Sigmoid colon (tissue), 6 donors: ENCODE measurements at regions not wholly inside any gene's neighbourhood (a gene's known extent, or its start where the extent isn't known, plus 50 kb on each side); places are given as distances from the start of the nearest gene placed in this dataset.

Experiments used
- DNase-seq: peaks from one replicate; pipeline ENCODE4 v3.0.0-alpha.2; 2019
- H3K27ac ChIP-seq, 4 donors: fragments of 200-600 bp; sonication (generic); one replicate each; pipeline ENCODE4 v1.5.1; 2016 to 2019; ENCODE audit warnings: mild to moderate bottlenecking in 1 of 4
- H3K27me3 ChIP-seq, 3 donors: fragments of 200-600 bp; sonication (generic); one replicate each; pipeline ENCODE4 v1.5.1; 2019; ENCODE audit warnings: mild to moderate bottlenecking in 1 of 3
- H3K36me3 ChIP-seq, 4 donors: fragments of 200-600 bp; sonication (generic); one replicate each; pipeline ENCODE4 v1.5.1; 2016 to 2019
- H3K4me1 ChIP-seq, 4 donors: fragments of 200-600 bp; sonication (generic); one replicate each; pipeline ENCODE4 v1.5.1; 2017 to 2019
- H3K4me3 ChIP-seq, 4 donors: fragments of 200-600 bp; sonication (generic); one replicate each; pipeline ENCODE4 v1.5.1; 2017 to 2019; ENCODE audit warnings: mild to moderate bottlenecking in 2 of 4, moderate library complexity in 1 of 4
- H3K9me3 ChIP-seq, 4 donors: fragments of 200-600 bp in 3 of 4; sonication (generic) in 3 of 4; one replicate each; pipeline versions ENCODE4 v1.5.1 to v1.6.1; 2013 to 2019
- EP300 ChIP-seq, 4 donors: sonication (generic); formaldehyde crosslinking; IDR thresholded peaks; one replicate each; pipeline ENCODE4 v1.6.1; 2017; ENCODE audit warnings: antibody characterized with exemption in 4 of 4
- POLR2A ChIP-seq, 2 donors: fragments of 450-650 bp; IDR thresholded peaks; one replicate each; pipeline ENCODE4 v1.6.1; 2016; ENCODE audit warnings: antibody characterized with exemption in 2 of 2, mild to moderate bottlenecking in 2 of 2, moderate library complexity in 2 of 2
- POLR2AphosphoS5 ChIP-seq, 4 donors: sonication (generic); formaldehyde crosslinking; IDR thresholded peaks; one replicate each; pipeline ENCODE4 v1.6.1; 2017; ENCODE audit warnings: antibody characterized with exemption in 4 of 4
- WGBS, 2 donors: extraction: QIAGEN DNeasy Blood & Tissue Kit; methylation state at CpG; one replicate each; pipeline ENCODE4 v1.1.7; 2013; 5-methylcytosine and 5-hydroxymethylcytosine counted together
- intact Hi-C: fragments of 100-400 bp; cut with DNase I; formaldehyde crosslinking; loops from one replicate; pipeline ENCODE4 v1.15.1; 2023
- TF ChIP-seq, protein P1 (sequence below), 4 experiments: fragments of 450-650 bp in 3 of 4; fragments of 200-600 bp in 1 of 4; IDR thresholded peaks; one replicate each; pipeline ENCODE4 v1.5.1; 2016 to 2019; ENCODE audit warnings: antibody characterized with exemption in 4 of 4, mild to moderate bottlenecking in 3 of 4, moderate library complexity in 2 of 4
- donor health status: healthy with polysubstance abuse.
- donor health status: healthy.

DNA sequence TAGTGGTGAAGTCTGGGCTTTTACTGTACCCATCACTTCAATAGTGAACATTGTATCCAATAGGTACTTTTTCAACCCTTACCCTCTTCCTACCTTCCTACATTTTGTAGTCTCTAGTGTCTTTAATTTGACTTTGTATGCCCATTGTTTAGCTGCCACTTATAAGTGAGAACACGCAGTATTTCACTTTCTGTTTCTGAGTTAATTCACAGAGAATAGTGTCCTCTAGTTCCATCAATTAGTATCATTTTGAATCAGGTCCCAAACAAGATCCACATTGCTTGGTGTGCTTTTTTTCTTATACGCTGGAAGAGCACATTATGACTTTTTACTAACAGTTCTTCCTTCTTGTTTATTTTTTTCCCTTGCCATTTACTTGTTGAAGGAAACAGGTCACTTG, 176.0 kb upstream of the WDFY3 start:
- H3K4me3 ChIP-seq: no peak overlapping the region
- H3K36me3 ChIP-seq: no peaks in the 10 kb centered on the region
- intact Hi-C loops: no loop called here
- no peaks in the 10 kb centered on the region for H3K9me3 ChIP-seq
- DNase-seq: no peak
- 71% methylated on average over 2 of the region's 2 CpGs for WGBS, 2 donors
- no peak overlapping the region for H3K27ac ChIP-seq
- peaks cover 0 to 3% (median 0%) of the 10 kb centered on the region in 4 donors for H3K4me1 ChIP-seq
- no peaks in the 10 kb centered on the region for H3K27me3 ChIP-seq
- TF ChIP-seq POLR2A (IDR thresholded peaks at IDR 0.05): no peak
- no peak for TF ChIP-seq POLR2AphosphoS5 (IDR thresholded peaks at IDR 0.05)
- TF ChIP-seq EP300 (IDR thresholded peaks at IDR 0.05): no peak

DNA sequence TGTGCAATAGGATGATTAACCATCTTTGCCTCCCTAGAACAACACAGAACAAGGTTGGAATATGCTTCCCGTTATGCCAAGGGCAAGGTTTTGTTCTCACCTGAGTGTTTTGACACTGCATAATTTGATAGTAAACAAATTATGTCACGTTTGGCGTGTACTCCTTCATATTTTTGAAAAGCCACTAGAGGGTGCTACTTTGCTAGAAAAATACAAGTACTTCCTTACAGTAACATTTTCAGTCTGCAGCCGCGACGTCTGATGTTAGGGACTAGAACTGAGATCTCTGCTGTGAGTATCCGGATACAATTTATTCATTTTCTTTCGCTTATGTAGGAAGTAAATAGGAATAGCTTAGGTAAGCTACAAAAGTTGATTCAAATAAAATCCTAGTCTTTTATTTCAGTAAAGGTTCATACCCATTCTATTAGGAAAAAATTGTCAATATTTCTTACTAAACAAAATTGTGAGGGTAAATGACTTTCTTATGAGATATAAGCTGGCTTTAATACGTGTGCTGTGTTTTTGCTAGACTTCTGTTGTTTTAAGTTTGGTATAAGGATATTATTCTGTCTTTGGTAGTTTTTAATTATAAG, 181.1 kb upstream of the WDFY3 start:
- Histone ChIP-seq H3K27me3 (no peaks in the 10 kb centered on the region), H3K4me1 (peaks cover 0 to 6% (median 0%) of the 10 kb centered on the region in 4 donors), H3K9me3 (no peaks in the 10 kb centered on the region), H3K27ac (no peak overlapping the region), H3K36me3 (no peaks in the 10 kb centered on the region), H3K4me3 (peak overlapping the region in 2 of 4 donors; percentile 3 to 7)
- intact Hi-C loops: loop anchor here (2.0 to 5.0 kb wide), 3 partner anchors 601 to 895 kb away; no protein-coding TSS in a partner anchor
- no peak for TF ChIP-seq POLR2AphosphoS5 (IDR thresholded peaks at IDR 0.05)
- TF ChIP-seq, protein P1, sequence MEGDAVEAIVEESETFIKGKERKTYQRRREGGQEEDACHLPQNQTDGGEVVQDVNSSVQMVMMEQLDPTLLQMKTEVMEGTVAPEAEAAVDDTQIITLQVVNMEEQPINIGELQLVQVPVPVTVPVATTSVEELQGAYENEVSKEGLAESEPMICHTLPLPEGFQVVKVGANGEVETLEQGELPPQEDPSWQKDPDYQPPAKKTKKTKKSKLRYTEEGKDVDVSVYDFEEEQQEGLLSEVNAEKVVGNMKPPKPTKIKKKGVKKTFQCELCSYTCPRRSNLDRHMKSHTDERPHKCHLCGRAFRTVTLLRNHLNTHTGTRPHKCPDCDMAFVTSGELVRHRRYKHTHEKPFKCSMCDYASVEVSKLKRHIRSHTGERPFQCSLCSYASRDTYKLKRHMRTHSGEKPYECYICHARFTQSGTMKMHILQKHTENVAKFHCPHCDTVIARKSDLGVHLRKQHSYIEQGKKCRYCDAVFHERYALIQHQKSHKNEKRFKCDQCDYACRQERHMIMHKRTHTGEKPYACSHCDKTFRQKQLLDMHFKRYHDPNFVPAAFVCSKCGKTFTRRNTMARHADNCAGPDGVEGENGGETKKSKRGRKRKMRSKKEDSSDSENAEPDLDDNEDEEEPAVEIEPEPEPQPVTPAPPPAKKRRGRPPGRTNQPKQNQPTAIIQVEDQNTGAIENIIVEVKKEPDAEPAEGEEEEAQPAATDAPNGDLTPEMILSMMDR (IDR thresholded peaks at IDR 0.05): peak in 3 of 4 experiments; percentile 30 to 56 (median 53)
- peak; percentile 80 for DNase-seq
- WGBS, 2 donors: 5 to 9% methylated on average over 9 of the region's 9 CpGs

DNA sequence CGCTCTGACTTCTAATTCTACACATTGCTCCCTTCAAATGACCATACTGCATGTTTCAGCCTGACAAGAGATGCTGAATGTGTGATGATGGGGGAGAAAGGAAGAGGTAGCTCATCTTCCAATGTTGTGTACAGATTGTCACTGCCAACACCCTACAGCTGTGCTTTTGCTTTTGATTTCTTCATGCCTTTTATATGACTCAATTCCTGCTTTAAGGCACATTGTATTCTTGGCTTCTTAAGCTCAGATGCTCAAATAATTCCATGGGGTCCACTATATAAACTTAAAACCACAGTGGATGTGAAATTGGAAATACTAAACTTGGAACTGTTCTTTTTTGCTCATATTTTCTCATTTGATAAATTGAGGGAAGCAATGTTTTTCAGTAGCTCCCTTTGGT, 183.2 kb upstream of the WDFY3 start:
- 84 to 96% methylated on average over 1 of the region's 1 CpG for WGBS, 2 donors
- Histone ChIP-seq H3K36me3 (no peaks in the 10 kb centered on the region), H3K27me3 (no peaks in the 10 kb centered on the region), H3K4me1 (peaks cover 0 to 6% (median 0%) of the 10 kb centered on the region in 4 donors), H3K9me3 (no peaks in the 10 kb centered on the region), H3K4me3 (no peak overlapping the region), H3K27ac (no peak overlapping the region)
- intact Hi-C loops: loop anchor here (2.0 to 5.0 kb wide), 3 partner anchors 599 to 893 kb away; no protein-coding TSS in a partner anchor
- TF ChIP-seq EP300 (IDR thresholded peaks at IDR 0.05) (no peak), POLR2AphosphoS5 (IDR thresholded peaks at IDR 0.05) (peak in 1 of 4 donors; percentile 21), POLR2A (IDR thresholded peaks at IDR 0.05) (no peak)
- DNase-seq: no peak

DNA sequence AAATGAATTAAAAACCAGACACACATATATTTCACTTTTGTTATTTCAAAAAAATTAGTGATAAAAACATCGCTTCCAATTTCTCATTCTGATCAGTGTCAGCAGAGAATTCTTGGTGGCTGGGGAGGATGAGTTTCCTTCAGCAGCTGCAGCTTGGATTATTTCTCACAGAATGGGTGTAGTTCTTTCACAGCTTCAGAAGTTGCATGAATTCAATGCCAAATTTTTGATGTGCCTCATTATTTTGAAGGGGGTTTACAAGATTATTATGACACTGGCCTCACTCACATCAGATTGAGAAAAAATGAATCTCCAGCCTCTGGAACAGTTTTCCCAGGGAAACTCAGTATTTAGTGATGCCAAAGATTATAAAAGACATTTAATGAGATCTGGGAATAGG, 184.9 kb upstream of the WDFY3 start:
- TF ChIP-seq, protein P1 (IDR thresholded peaks at IDR 0.05): no peak
- TF ChIP-seq POLR2A (IDR thresholded peaks at IDR 0.05) (no peak), POLR2AphosphoS5 (IDR thresholded peaks at IDR 0.05) (no peak), EP300 (IDR thresholded peaks at IDR 0.05) (no peak)
- no peak for DNase-seq
- WGBS, 2 donors: 84 to 98% methylated on average over 1 of the region's 1 CpG
- H3K9me3 ChIP-seq: no peaks in the 10 kb centered on the region
- intact Hi-C loops: no loop called here
- no peaks in the 10 kb centered on the region for H3K27me3 ChIP-seq
- no peak overlapping the region for H3K4me3 ChIP-seq
- peaks cover 0 to 6% (median 0%) of the 10 kb centered on the region in 4 donors for H3K4me1 ChIP-seq
- no peak overlapping the region for H3K27ac ChIP-seq
- H3K36me3 ChIP-seq: no peaks in the 10 kb centered on the region

DNA sequence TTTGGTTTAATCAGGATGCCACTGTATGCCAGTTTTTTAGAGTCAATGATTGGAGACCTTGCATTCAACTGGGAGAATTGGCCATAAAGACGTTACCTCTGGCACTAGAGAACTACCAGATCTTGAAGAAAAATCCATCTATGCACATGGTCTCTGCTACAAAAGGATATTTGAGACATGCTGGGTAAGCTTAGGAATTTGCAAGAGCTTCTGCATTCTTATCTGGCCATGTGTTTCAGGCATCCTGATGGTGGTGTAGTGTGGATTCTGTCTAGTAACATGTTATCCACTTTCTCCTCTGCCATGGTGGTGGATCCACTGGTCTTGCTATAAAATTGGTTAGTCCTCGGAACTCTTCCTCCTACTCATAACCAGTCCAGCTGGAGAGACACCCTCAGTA, 185.3 kb upstream of the WDFY3 start:
- no peaks in the 10 kb centered on the region for H3K27me3 ChIP-seq
- TF ChIP-seq, protein P1 (IDR thresholded peaks at IDR 0.05): no peak
- TF ChIP-seq EP300 (IDR thresholded peaks at IDR 0.05) (no peak), POLR2AphosphoS5 (IDR thresholded peaks at IDR 0.05) (no peak), POLR2A (IDR thresholded peaks at IDR 0.05) (no peak)
- intact Hi-C loops: no loop called here

More for the DNA sequence above, 185.3 kb upstream of the WDFY3 start:
- no peaks in the 10 kb centered on the region for H3K9me3 ChIP-seq
- no peaks in the 10 kb centered on the region for H3K36me3 ChIP-seq
- no peak for DNase-seq
- no peak overlapping the region for H3K27ac ChIP-seq
- H3K4me1 ChIP-seq: peaks cover 0 to 6% (median 0%) of the 10 kb centered on the region in 4 donors
- WGBS, 2 donors: 84 to 88% methylated on average over 2 of the region's 2 CpGs
- H3K4me3 ChIP-seq: no peak overlapping the region
